Upper lobe of left lung (tissue), 6 donors: ENCODE measurements at regions not wholly inside any gene's neighbourhood (a gene's known extent, or its start where the extent isn't known, plus 50 kb on each side); places are given as distances from the start of the nearest gene placed in this dataset.

Experiments
- ATAC-seq, 2 donors: fragments of 200-7000 bp; cut with Tn5 transposase; one replicate each; pipeline ENCODE4 v1.9.1; 2022; ENCODE audit warnings: mild to moderate bottlenecking in 2 of 2, moderate library complexity in 2 of 2; ENCODE audit not compliant: low FRiP score in 2 of 2
- DNase-seq, 2 donors: peaks; one replicate each; pipeline ENCODE4 v3.0.0-alpha.2; 2019 to 2020
- H3K27ac ChIP-seq, 4 donors: fragments of 200-600 bp; sonication (generic); one replicate each; pipeline ENCODE4 v1.5.1; 2016 to 2019
- H3K27me3 ChIP-seq, 4 donors: fragments of 200-600 bp; sonication (generic); one replicate each; pipeline ENCODE4 v1.5.1; 2017 to 2019
- H3K36me3 ChIP-seq, 4 donors: fragments of 200-600 bp; sonication (generic); one replicate each; pipeline ENCODE4 v1.5.1; 2016 to 2019
- H3K4me1 ChIP-seq, 4 donors: fragments of 200-600 bp; sonication (generic); one replicate each; pipeline ENCODE4 v1.5.1; 2018 to 2019
- H3K4me3 ChIP-seq, 4 donors: fragments of 200-600 bp; sonication (generic); one replicate each; pipeline ENCODE4 v1.5.1; 2017 to 2019; ENCODE audit warnings: mild to moderate bottlenecking in 2 of 4, moderate library complexity in 1 of 4
- H3K9me3 ChIP-seq, 4 donors: fragments of 200-600 bp; sonication (generic); one replicate each; pipeline ENCODE4 v1.5.1; 2018 to 2019
- CTCF ChIP-seq, 6 experiments: fragments of 450-650 bp in 4 of 6; fragments of 200-600 bp in 2 of 6; sonication (generic) in 2 of 6; IDR thresholded peaks; one replicate each; pipeline ENCODE4 v1.5.1; 2016 to 2019; ENCODE audit warnings: antibody characterized with exemption in 6 of 6
- EP300 ChIP-seq, 4 donors: sonication (generic); formaldehyde crosslinking; IDR thresholded peaks; one replicate each; pipeline ENCODE4 v1.5.1; 2017; ENCODE audit warnings: antibody characterized with exemption in 4 of 4, control low read depth in 2 of 4
- POLR2A ChIP-seq, 4 donors: fragments of 450-650 bp; IDR thresholded peaks; one replicate each; pipeline ENCODE4 v1.5.1; 2016 to 2017; ENCODE audit warnings: antibody characterized with exemption in 4 of 4, mild to moderate bottlenecking in 2 of 4
- POLR2AphosphoS5 ChIP-seq, 2 donors: sonication (generic); formaldehyde crosslinking; IDR thresholded peaks; one replicate each; pipeline ENCODE4 v1.5.1; 2017; ENCODE audit warnings: antibody characterized with exemption in 2 of 2
- WGBS, 2 donors: methylation state at CpG; one replicate each; pipeline ENCODE4 v1.1.5; 2017 to 2018; 5-methylcytosine and 5-hydroxymethylcytosine counted together
- donor health status: DM: no; HTN: no; CAD: no; lungs with moderate emphysema.
- donor health status: DM: no; HTN: yes; CAD: no; lungs with severe emphysema.

DNA sequence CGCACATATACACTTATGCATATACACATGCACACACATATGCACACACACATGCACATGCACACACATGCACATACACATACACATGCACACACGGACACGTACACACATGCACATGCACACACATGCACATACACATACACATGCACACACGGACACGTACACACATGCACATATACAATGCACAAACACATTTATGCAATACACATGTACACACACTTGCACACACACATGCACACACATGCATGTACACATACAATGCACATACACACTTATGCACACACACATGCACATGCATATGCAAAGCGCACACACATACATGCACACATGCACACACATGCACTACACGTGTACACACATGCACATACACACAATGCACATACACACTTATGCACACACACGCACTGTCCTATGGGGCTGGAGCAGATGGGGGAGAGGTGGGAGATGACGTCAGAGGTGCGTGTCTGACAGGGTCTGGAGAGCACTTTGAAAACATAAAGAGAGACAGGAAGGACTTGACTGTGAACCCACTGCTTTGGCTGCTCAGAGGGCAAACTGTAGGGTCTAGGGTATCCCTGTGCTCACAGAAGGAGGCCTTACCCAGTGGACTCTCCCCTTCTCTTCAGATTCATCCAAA lies 108.2 kb downstream of the UQCRFS1 start:
- Histone ChIP-seq H3K4me3 (no peak overlapping the region), H3K9me3 (no peaks in the 10 kb centered on the region), H3K27me3 (no peaks in the 10 kb centered on the region), H3K36me3 (no peaks in the 10 kb centered on the region), H3K4me1 (no peaks in the 10 kb centered on the region), H3K27ac (no peak overlapping the region)
- ATAC-seq: peak in 1 of 2 donors; percentile 41
- DNase-seq: no peak
- 83 to 89% methylated on average over 10 of the region's 10 CpGs for WGBS, 2 donors
- TF ChIP-seq POLR2A (IDR thresholded peaks at IDR 0.05) (no peak), POLR2AphosphoS5 (IDR thresholded peaks at IDR 0.05) (no peak), CTCF (IDR thresholded peaks at IDR 0.05) (no peak), EP300 (IDR thresholded peaks at IDR 0.05) (no peak)

- TF ChIP-seq POLR2A (IDR thresholded peaks at IDR 0.05) (no peak), POLR2AphosphoS5 (IDR thresholded peaks at IDR 0.05) (peak in 1 of 2 donors; percentile 41)
- Histone ChIP-seq H3K4me3 (no peak overlapping the region), H3K4me1 (peaks cover 0 to 7% (median 0%) of the 10 kb centered on the region in 4 donors), H3K27ac (peak overlapping the region; percentile 11 to 63 (median 34)), H3K9me3 (no peaks in the 10 kb centered on the region), H3K36me3 (no peaks in the 10 kb centered on the region), H3K27me3 (no peaks in the 10 kb centered on the region)
- ATAC-seq: peak; percentile 85 to 96
- DNase-seq: peak; percentile 69 to 82
- WGBS, 2 donors: 53 to 75% methylated on average over 6 to 10 of the region's 10 CpGs
Measured at GRCh38 chr19:29098863-29099481, 114.0 kb downstream of the UQCRFS1 start.

- Histone ChIP-seq H3K27ac (peak overlapping the region in 1 of 4 donors; percentile 63), H3K27me3 (no peaks in the 10 kb centered on the region), H3K4me1 (peaks cover 0 to 7% (median 0%) of the 10 kb centered on the region in 4 donors), H3K9me3 (no peaks in the 10 kb centered on the region), H3K36me3 (no peaks in the 10 kb centered on the region), H3K4me3 (no peak overlapping the region)
- ATAC-seq (no peak), DNase-seq (no peak)
- 66 to 86% methylated on average over 4 to 8 of the region's 8 CpGs for WGBS, 2 donors
- TF ChIP-seq EP300 (IDR thresholded peaks at IDR 0.05) (no peak), POLR2AphosphoS5 (IDR thresholded peaks at IDR 0.05) (no peak), POLR2A (IDR thresholded peaks at IDR 0.05) (no peak), CTCF (IDR thresholded peaks at IDR 0.05) (no peak)
Measured at GRCh38 chr19:29098091-29098490, 114.9 kb downstream of the UQCRFS1 start.

- Histone ChIP-seq H3K4me1 (peaks cover 0 to 7% (median 0%) of the 10 kb centered on the region in 4 donors), H3K36me3 (no peaks in the 10 kb centered on the region), H3K9me3 (no peaks in the 10 kb centered on the region), H3K4me3 (no peak overlapping the region), H3K27me3 (no peaks in the 10 kb centered on the region), H3K27ac (no peak overlapping the region)
- TF ChIP-seq EP300 (IDR thresholded peaks at IDR 0.05): no peak
- no peak for TF ChIP-seq POLR2A (IDR thresholded peaks at IDR 0.05)
- no peak for TF ChIP-seq CTCF (IDR thresholded peaks at IDR 0.05)
- TF ChIP-seq POLR2AphosphoS5 (IDR thresholded peaks at IDR 0.05): no peak
- DNase-seq: no peak
- ATAC-seq: no peak
- 60 to 90% methylated on average over 2 of the region's 2 CpGs for WGBS, 2 donors
Measured at GRCh38 chr19:29096896-29097295, 116.1 kb downstream of the UQCRFS1 start.

DNA sequence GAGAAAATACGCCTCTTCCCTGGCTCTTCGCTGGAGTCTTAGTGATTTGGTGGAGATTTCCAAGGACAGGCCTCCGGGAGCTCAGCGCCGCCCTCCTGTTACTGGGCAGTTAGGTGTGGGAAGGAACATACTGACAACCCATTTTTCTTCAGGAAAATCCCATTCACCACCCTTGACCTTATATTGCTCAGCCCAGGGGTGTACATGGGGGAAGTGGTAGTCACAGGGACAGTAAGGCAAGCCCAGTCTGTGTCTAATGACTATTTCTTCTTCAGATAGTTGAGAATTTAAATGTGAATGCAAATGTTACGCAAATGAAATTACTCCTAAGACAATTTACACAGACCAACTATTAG lies 119.4 kb downstream of the UQCRFS1 start:
- no peaks in the 10 kb centered on the region for H3K27me3 ChIP-seq
- peaks cover 0 to under 1% (median 0%) of the 10 kb centered on the region in 4 donors for H3K4me1 ChIP-seq
- no peaks in the 10 kb centered on the region for H3K36me3 ChIP-seq
- no peak for TF ChIP-seq CTCF (IDR thresholded peaks at IDR 0.05)
- no peak for TF ChIP-seq EP300 (IDR thresholded peaks at IDR 0.05)
- TF ChIP-seq POLR2A (IDR thresholded peaks at IDR 0.05): no peak
- TF ChIP-seq POLR2AphosphoS5 (IDR thresholded peaks at IDR 0.05): no peak
- WGBS, 2 donors: 86 to 87% methylated on average over 6 of the region's 6 CpGs
- H3K4me3 ChIP-seq: no peak overlapping the region
- no peak for ATAC-seq
- DNase-seq: no peak
- no peaks in the 10 kb centered on the region for H3K9me3 ChIP-seq
- H3K27ac ChIP-seq: no peak overlapping the region
